ENCODE measurements at regions not wholly inside any gene's neighbourhood (a gene's known extent, or its start where the extent isn't known, plus 50 kb on each side); places are given as distances from the start of the nearest gene placed in this dataset.

DNA sequence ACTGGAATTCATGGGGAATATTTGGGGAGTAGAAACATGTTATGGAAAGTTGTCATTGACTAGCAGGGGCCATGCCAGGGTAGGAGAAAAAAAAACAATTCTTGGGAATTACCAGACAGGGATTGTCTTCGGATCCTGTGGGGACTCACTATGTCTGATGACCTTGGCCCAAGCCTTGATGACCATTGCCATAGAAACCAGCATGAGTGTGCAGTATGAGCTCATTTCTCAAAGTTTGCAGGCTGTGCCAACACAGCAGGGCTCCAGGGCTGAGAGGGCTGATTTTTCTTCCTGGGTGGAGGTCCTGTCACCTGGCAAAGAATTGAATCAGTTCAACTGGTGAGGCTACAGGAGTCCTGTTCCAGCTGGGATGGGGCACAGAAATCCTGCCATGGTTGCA lies 198.3 kb downstream of the ADRA2A start:
- ChIA-PET POLR2A (no interaction called here), CTCF (no interaction called here)
- TF ChIP-seq, protein P1, sequence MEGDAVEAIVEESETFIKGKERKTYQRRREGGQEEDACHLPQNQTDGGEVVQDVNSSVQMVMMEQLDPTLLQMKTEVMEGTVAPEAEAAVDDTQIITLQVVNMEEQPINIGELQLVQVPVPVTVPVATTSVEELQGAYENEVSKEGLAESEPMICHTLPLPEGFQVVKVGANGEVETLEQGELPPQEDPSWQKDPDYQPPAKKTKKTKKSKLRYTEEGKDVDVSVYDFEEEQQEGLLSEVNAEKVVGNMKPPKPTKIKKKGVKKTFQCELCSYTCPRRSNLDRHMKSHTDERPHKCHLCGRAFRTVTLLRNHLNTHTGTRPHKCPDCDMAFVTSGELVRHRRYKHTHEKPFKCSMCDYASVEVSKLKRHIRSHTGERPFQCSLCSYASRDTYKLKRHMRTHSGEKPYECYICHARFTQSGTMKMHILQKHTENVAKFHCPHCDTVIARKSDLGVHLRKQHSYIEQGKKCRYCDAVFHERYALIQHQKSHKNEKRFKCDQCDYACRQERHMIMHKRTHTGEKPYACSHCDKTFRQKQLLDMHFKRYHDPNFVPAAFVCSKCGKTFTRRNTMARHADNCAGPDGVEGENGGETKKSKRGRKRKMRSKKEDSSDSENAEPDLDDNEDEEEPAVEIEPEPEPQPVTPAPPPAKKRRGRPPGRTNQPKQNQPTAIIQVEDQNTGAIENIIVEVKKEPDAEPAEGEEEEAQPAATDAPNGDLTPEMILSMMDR (IDR thresholded peaks at IDR 0.05; ENCODE audit: insufficient read depth, low read length, missing control alignments), result no peak
- no peak overlapping the region for H3K4me3 ChIP-seq (ENCODE audit: low read depth, low read length)
- no peak for DNase-seq (ENCODE audit: low read depth, low spot score)

DNA sequence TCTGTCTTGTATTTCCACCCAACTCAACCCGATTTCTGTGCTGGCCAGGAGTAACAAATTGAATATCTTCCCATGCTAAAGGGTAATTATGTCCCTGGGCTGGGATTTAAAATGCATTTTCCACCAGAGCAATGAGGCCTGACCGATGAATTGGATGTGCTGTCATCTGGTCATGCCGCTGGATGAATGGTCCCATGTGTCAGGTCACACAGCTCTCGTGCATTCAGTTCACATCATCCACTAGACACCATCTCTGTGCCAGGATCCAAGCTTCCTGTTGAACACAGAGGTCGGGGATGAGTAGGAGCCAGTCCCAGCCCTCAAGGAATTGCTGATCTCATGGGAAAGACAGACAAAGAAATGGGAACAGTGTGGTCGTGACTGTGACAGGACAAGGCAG lies 200.8 kb downstream of the ADRA2A start:
- ChIA-PET CTCF (no interaction called here), POLR2A (no interaction called here)
- no peak for DNase-seq (ENCODE audit: low read depth, low spot score)
- no peak overlapping the region for H3K4me3 ChIP-seq (ENCODE audit: low read depth, low read length)
- TF ChIP-seq, protein P1 (IDR thresholded peaks at IDR 0.05; ENCODE audit: insufficient read depth, low read length, missing control alignments), result no peak

DNA sequence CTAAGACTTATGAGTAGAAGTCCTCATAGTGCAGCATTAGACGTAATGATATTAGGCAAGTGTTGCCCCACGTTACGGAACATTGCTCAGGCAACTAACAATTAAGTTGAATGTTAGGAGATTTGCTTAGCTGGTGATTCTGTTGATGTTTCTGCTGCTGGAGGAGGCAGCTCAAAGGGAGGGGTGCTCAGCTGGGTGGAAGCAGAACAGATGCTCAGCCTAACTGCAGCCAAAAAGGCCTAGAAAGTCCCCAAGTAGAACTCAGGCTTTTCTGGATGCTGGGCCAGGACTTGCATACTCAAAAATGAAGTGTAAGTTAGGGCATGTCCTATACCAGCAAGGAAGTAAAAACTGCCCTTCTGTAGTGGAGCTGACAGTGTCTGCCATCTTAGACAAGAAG lies 201.4 kb downstream of the ADRA2A start:
- POLR2A ChIA-PET, result no interaction called here
- DNase-seq (ENCODE audit: low read depth, low spot score), result no peak
- TF ChIP-seq, protein P1 (IDR thresholded peaks at IDR 0.05; ENCODE audit: insufficient read depth, low read length, missing control alignments), result no peak
- no peak overlapping the region for H3K4me3 ChIP-seq (ENCODE audit: low read depth, low read length)
- CTCF ChIA-PET, result no interaction called here

DNA sequence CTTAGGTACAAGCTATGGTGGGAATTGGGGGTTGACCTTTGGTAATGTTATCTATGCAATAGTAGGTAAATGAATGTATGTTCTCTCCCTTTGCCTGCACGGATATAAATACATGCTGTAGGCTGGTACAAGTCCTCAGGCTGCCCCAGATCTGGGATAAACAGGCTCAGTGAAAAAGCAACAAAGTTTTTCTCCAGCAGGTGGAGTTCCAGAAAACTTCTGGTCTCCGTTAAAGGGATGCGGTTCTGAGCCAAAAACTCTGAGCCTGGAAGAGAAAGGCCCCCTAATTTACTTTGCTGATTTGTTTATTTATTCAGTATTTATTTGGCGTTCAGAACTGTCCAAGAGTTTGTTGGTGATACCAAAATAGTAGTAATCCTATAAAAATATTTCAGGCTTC lies 204.7 kb downstream of the ADRA2A start:
- DNase-seq (ENCODE audit: low read depth, low spot score), result no peak
- CTCF ChIA-PET, result interaction anchor here (1.2 to 2.1 kb wide), 3 partner anchors 14 to 39 kb away, joined by 4 to 15 read pairs (median 4); no protein-coding TSS in a partner anchor
- POLR2A ChIA-PET, result no interaction called here
- no peak overlapping the region for H3K4me3 ChIP-seq (ENCODE audit: low read depth, low read length)
- TF ChIP-seq, protein P1 (IDR thresholded peaks at IDR 0.05; ENCODE audit: insufficient read depth, low read length, missing control alignments), result peak; percentile 26

DNA sequence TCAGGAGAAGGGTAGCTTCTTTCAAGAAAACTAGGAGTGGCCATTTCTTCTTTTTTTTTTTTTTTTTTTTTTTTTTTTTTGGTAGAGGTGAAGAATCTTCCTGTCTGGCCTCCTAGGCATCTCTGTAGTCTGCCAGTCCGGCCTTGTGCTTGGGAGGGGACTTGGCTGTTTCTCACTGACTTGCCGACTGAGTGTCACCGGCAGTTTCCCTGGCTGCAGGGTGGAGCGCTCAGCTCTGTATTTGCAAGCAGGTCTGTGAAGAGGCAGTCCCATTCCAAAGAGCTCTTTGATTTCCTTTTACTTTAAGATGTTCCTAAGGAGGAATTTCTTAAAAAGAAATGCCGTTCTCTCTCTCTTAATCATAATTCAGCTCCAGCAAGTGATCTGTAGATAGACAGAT lies 212.6 kb downstream of the ADRA2A start:
- H3K4me3 ChIP-seq (ENCODE audit: low read depth, low read length), result no peak overlapping the region
- POLR2A ChIA-PET, result no interaction called here
- TF ChIP-seq, protein P1 (IDR thresholded peaks at IDR 0.05; ENCODE audit: insufficient read depth, low read length, missing control alignments), result no peak
- no peak for DNase-seq (ENCODE audit: low read depth, low spot score)
- CTCF ChIA-PET, result no interaction called here

DNA sequence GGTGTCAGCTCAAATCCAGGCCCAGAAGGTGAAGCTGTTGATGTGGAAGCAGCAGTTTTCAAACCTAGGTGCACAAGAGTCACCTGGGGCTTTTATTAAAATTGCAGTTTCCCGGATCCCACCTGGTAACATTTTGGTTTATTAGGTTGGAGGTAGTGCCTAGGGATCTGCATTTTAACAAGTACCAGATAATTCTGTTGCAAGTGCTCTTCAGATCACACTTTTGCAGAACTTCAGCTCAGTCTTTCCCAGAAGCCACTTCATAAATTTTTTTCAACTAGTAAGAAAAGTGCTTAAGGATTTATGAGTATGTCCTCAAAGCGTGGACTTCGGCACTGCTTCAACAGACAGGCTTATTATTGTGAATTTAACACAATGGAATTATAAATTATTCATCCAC lies 213.8 kb downstream of the ADRA2A start:
- POLR2A ChIA-PET, result no interaction called here
- TF ChIP-seq, protein P1 (IDR thresholded peaks at IDR 0.05; ENCODE audit: insufficient read depth, low read length, missing control alignments), result no peak
- CTCF ChIA-PET, result no interaction called here
- DNase-seq (ENCODE audit: low read depth, low spot score), result no peak
- H3K4me3 ChIP-seq (ENCODE audit: low read depth, low read length), result no peak overlapping the region

All from AG04449 (cell line).